ENCODE measurements at regions not wholly inside any gene's neighbourhood (a gene's known extent, or its start where the extent isn't known, plus 50 kb on each side); places are given as distances from the start of the nearest gene placed in this dataset.

DNA sequence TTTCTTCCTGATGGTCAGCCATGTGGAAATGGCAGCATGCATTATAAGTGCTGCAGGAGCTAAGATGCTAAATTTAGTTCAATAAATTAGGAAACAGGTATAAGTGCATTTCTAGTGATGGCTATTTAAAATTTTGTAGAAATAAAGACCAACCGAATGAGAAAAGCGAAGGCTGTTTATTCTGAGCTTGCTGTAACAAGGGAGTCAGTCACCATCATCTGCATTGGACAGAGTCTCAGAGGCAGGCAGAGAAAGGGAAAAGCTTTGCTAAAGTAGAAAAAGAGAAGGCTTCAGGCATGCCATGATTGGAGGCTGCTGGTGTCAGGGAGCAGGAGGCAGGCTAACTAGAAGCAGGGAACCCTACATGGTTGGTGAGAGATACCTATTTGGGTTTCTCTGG is 451.0 kb downstream of the EDEM1 start:
- TF ChIP-seq, protein P1, sequence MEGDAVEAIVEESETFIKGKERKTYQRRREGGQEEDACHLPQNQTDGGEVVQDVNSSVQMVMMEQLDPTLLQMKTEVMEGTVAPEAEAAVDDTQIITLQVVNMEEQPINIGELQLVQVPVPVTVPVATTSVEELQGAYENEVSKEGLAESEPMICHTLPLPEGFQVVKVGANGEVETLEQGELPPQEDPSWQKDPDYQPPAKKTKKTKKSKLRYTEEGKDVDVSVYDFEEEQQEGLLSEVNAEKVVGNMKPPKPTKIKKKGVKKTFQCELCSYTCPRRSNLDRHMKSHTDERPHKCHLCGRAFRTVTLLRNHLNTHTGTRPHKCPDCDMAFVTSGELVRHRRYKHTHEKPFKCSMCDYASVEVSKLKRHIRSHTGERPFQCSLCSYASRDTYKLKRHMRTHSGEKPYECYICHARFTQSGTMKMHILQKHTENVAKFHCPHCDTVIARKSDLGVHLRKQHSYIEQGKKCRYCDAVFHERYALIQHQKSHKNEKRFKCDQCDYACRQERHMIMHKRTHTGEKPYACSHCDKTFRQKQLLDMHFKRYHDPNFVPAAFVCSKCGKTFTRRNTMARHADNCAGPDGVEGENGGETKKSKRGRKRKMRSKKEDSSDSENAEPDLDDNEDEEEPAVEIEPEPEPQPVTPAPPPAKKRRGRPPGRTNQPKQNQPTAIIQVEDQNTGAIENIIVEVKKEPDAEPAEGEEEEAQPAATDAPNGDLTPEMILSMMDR (IDR thresholded peaks at IDR 0.05), result no peak
- no peak overlapping the region for H3K27ac ChIP-seq
- DNase-seq (ENCODE audit: low spot score), result no peak
- H3K4me3 ChIP-seq, result no peak overlapping the region

DNA sequence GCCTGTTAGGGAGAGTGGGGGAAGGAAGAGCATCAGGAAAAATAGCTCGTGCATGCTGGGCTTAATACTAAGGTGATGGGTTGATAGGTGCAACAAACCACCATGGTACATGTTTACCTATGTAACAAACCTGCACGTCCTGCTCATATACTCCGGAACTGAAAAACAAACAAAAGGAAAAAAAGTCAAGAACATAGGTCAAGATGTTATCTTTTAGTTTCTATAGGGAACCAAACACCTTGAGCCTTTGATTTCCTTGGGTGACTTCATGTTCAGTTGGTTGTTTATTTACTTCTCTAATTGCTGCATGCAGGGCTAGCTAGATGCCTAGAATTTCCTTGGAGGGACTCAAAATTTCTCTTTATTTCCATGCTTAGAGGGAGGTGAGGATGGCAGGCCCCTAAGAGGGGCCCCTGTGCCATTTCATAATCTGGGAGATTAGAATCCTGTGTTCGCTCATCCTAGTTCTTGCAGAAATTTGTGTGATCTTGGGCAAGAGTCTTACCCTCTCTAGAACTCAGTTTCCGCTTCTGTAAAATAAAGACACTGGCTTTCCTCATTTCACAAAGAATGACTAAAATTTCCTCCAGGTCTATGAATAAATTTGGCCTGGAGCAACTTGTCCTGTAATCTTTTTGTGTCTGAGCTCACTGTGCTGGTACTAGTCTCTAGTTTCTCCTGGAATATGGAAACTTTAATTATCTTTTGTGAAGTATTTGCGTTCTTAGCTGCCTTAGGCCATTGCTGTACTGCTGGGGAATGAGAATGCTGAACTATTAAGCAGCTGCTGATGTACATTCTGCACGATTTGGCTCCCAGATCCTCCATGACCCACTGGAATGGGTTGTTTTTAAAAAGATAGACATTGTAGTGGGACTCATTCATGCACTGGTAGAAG is 457.5 kb downstream of the EDEM1 start:
- TF ChIP-seq, protein P1 (IDR thresholded peaks at IDR 0.05), result no peak
- H3K27ac ChIP-seq, result no peak overlapping the region
- no peak overlapping the region for H3K4me3 ChIP-seq
- DNase-seq (ENCODE audit: low spot score), result no peak

DNA sequence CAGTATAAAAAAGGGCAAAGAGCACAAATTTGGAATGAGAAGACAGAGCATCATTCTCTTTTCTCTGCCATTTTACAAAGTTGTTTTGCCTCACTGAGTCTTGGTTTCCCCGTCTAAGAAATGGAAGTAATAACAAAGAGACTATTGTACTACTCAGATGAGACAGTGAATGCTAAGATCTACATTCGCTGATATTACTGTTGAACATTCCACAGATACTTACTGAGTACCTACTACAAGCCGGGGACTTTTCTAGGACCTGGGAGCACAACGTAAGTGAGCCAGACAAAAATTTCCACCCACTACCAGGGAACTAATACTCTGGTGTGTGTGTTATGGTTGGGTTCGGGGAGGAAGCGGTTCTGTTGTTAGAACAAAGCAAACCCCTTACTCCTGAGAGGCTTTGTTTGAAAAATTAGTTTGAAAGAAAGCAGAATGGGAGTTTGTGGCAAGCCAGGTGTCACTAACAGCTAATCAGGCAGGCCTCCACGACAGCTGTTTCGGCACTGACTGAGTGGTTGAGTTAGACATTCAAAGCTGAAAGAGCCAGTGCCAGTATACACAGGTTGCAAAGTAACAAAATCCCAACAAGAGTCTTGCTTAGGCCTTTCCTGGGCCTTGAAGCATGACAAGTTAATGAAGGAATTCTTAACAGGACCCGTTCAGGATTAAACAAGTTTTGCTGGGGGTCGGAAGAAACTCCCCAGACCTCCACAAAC is 458.3 kb downstream of the EDEM1 start:
- no peak for DNase-seq (ENCODE audit: low spot score)
- Histone ChIP-seq H3K27ac (no peak overlapping the region), H3K4me3 (no peak overlapping the region)
- TF ChIP-seq, protein P1 (IDR thresholded peaks at IDR 0.05), result no peak

DNA sequence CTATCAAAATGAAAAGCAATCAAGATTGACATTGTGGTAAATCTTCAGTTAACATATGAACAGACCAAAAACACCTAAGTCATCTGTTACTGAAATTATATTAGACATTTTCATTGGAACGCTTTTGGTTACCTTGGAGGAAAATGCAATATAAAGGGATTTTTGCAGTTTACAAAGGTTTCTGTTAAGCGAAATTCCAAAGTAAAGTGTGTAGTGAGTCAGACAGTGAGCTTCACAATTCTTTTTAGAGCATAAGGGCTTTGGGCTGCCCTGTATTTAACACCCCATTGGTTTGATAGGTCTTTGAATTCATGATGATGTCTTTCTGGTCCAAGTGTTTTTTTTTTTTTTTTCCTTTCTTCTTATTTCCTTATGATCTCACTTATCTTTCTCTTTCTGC is 462.8 kb downstream of the EDEM1 start:
- DNase-seq (ENCODE audit: low spot score), result no peak
- H3K4me3 ChIP-seq, result no peak overlapping the region
- H3K27ac ChIP-seq, result no peak overlapping the region
- TF ChIP-seq, protein P1 (IDR thresholded peaks at IDR 0.05), result no peak

DNA sequence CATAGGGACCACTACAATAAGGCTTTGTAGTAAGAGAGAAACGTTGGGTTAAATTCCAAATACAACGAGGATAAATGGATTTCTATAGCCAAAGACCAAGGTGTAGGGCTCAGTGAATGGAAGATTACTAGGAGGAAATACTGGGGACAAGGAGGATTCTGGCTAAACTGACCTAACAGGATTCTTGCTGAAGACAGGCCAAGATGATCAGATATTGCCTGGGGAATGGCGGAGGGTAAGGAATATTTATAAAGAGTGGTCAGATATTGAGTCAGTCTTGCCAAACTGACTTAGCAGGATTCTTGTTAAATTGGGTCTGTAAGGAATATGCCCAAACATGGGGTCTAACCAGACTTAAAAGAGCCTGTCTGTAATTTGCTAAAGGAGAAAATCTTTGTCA is 463.8 kb downstream of the EDEM1 start:
- Histone ChIP-seq H3K27ac (no peak overlapping the region), H3K4me3 (no peak overlapping the region)
- no peak for DNase-seq (ENCODE audit: low spot score)
- TF ChIP-seq, protein P1 (IDR thresholded peaks at IDR 0.05), result no peak

DNA sequence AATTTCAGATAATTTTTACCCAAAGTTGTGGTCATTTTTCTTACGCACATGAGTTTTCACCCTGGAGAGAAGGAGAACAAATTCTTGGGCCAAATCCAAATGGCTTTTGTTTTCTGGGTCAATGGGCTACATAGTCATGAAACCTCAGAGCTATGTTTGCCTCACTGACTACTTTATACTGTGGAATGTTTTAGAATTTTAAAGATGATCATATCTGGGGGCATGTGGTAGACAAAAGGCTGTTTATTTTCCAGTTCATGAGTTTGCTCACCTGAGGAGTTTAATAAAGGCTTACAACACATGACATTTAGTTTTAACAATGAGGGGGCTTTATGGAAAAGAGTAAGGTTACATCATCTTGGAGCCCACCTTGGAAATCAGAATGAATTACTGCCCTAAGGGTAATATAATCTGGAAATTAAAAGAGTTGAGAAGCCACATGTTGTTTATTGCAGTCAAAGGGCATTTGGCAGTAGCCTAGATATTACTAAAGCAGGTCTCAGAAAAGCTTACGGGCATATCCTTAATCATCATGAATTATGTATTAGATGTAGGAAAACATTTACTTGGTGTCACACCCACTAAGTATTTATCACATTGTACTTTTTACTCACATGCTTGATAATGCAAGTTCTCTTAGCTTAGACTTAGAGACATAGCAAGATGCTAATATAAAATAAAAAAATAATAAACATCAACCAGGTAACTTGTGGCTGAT is 466.1 kb downstream of the EDEM1 start:
- H3K4me3 ChIP-seq, result no peak overlapping the region
- no peak overlapping the region for H3K27ac ChIP-seq
- TF ChIP-seq, protein P1 (IDR thresholded peaks at IDR 0.05), result no peak
- DNase-seq (ENCODE audit: low spot score), result no peak

All from coronary artery (tissue), 2 donors.